ENCODE measurements at regions not wholly inside any gene's neighbourhood (a gene's known extent, or its start where the extent isn't known, plus 50 kb on each side); places are given as distances from the start of the nearest gene placed in this dataset.

DNA sequence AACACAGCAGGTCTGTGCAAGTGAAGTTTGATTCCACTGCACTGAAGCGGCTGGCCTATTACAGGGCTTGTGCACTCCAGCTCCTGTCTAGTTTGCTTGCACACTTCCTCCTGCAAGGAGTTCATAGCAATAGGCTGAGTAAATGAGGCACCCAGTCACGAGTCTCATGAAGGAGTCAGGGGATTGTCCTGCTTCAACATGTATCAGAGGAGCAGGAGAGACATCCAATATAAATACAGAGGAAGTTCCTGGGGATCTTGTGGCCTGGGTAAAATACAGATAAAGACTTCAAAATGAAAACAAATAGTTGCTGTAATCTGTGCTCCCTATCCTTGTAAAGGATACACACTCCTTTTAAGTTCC lies 259.9 kb downstream of the SLITRK1 start:
- H3K4me1 ChIP-seq = no peaks in the 10 kb centered on the region

DNA sequence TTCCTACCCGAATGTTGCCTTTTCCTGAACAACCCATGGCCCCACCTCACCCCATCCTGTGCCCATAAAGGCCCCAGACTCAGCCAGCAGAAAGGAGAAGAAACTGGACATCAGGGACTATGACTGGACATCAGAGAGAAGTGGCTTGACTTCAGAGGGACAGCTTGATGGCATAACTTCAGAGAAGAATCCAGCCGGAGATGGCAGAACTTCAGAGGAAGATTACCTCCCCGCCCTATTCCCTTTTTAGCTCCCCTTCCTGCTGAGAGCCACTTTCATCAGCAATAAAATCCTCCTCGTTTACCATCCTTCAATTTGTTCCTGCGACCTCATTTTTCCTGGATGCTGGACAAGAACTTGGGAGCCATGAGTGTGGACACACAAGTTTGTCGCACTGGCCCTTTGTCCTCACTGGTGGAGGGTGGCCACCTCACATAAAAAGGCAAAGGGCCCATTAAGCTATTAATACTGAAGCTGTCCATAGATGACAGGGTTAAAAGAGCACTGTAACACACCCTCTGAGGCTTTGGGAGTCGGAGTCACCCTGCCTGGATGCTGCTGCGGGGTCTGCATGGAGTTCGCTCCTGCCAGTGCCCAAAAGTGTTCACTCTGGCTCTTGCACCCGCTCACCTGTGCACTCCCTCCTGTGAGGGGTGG lies 260.4 kb downstream of the SLITRK1 start:
- Histone ChIP-seq H3K27me3 (no peaks in the 10 kb centered on the region), H3K9me3 (no peaks in the 10 kb centered on the region), H3K4me1 (no peaks in the 10 kb centered on the region), H3K27ac (no peak overlapping the region), H3K36me3 (no peaks in the 10 kb centered on the region), H3K4me3 (no peak overlapping the region)
- TF ChIP-seq, protein P1, sequence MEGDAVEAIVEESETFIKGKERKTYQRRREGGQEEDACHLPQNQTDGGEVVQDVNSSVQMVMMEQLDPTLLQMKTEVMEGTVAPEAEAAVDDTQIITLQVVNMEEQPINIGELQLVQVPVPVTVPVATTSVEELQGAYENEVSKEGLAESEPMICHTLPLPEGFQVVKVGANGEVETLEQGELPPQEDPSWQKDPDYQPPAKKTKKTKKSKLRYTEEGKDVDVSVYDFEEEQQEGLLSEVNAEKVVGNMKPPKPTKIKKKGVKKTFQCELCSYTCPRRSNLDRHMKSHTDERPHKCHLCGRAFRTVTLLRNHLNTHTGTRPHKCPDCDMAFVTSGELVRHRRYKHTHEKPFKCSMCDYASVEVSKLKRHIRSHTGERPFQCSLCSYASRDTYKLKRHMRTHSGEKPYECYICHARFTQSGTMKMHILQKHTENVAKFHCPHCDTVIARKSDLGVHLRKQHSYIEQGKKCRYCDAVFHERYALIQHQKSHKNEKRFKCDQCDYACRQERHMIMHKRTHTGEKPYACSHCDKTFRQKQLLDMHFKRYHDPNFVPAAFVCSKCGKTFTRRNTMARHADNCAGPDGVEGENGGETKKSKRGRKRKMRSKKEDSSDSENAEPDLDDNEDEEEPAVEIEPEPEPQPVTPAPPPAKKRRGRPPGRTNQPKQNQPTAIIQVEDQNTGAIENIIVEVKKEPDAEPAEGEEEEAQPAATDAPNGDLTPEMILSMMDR (IDR thresholded peaks at IDR 0.05) = no peak
- DNase-seq (ENCODE audit: low spot score) = no peak

More for the DNA sequence above, 259.9 kb downstream of the SLITRK1 start:
- TF ChIP-seq, protein P1 (IDR thresholded peaks at IDR 0.05) = no peak
- Histone ChIP-seq H3K9me3 (no peaks in the 10 kb centered on the region), H3K36me3 (no peaks in the 10 kb centered on the region), H3K27ac (no peak overlapping the region), H3K4me3 (no peak overlapping the region), H3K27me3 (no peaks in the 10 kb centered on the region)
- no peak for DNase-seq (ENCODE audit: low spot score)

DNA sequence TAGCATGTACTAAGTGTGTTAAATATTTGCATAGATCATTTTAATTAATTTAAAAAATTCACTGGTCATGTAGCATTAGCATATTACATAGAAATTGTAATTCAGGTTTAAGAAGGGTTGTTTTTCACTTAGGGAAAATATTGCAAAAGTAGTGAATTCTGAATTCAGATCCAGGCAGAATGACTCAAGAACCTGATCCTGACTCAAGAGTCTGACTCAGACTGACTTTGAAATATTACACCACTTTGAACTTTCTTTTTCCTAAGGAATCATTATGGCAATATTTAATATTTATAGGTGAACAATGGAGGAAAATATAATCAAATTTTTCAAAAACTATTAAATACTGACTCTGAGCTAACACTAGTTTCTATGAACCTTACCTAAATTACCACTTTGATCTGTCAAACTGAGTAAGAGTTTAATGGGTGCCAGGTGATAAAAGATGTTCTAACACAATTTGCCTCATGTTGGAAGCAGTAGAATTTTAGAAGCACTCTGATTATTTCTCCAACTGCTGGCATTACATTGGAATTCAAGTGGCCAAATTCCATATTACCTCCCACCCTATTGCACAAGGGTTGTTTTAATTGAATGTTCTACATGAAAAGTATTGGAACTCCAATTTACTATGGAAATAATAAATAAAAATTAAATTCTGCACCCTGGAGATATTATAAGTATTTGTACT lies 261.6 kb downstream of the SLITRK1 start:
- H3K4me3 ChIP-seq = no peak overlapping the region
- TF ChIP-seq, protein P1 (IDR thresholded peaks at IDR 0.05) = no peak
- DNase-seq (ENCODE audit: low spot score) = no peak
- no peaks in the 10 kb centered on the region for H3K36me3 ChIP-seq
- H3K27me3 ChIP-seq = no peaks in the 10 kb centered on the region
- no peak overlapping the region for H3K27ac ChIP-seq
- H3K4me1 ChIP-seq = no peaks in the 10 kb centered on the region
- no peaks in the 10 kb centered on the region for H3K9me3 ChIP-seq

DNA sequence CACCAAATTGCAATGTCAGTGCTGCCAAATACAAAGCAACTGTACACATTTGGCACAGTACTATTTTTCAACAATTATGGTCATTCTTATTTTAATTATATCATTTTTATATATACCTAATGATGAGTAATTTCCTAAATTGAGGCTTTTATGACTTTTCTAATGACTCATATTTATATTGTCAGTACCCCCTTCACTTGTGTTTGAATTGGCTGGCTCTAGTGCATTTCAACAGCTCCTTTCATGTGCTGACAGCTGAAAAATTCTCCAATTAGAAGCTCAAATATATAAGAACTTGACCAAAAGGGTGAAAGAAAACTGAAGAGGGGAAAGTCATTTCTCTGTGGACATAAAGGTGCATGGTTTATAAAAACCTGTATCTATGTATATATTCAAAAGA lies 263.3 kb downstream of the SLITRK1 start:
- no peaks in the 10 kb centered on the region for H3K27me3 ChIP-seq
- no peak overlapping the region for H3K27ac ChIP-seq
- H3K4me1 ChIP-seq = no peaks in the 10 kb centered on the region
- H3K4me3 ChIP-seq = no peak overlapping the region
- H3K36me3 ChIP-seq = no peaks in the 10 kb centered on the region
- H3K9me3 ChIP-seq = no peaks in the 10 kb centered on the region
- no peak for DNase-seq (ENCODE audit: low spot score)
- TF ChIP-seq, protein P1 (IDR thresholded peaks at IDR 0.05) = no peak

DNA sequence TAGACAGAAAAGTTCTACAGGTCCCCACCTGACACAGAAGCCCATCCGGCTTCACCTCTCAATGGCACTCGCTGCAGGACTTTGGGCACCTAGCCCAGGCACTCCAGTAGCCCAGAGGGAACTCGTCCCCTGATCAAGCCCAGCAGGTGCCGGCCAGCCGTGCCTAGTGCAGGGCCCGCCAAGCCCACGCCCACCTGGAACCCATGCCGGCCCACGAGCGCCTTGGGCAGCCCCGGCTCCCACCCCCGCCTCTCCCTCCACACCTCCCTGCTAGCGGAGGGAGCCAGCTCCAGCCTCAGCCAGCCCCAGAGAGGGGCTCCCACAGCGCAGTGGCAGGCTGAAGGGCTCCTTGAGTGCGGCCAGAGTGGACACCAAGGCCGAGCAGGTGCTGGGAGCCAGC lies 268.8 kb downstream of the SLITRK1 start:
- Histone ChIP-seq H3K4me1 (no peaks in the 10 kb centered on the region), H3K4me3 (no peak overlapping the region), H3K9me3 (no peaks in the 10 kb centered on the region), H3K27ac (no peak overlapping the region), H3K27me3 (no peaks in the 10 kb centered on the region), H3K36me3 (no peaks in the 10 kb centered on the region)
- no peak for DNase-seq (ENCODE audit: low spot score)
- TF ChIP-seq, protein P1 (IDR thresholded peaks at IDR 0.05) = no peak
